Suprapubic skin (tissue), 4 donors: ENCODE measurements at regions not wholly inside any gene's neighbourhood (a gene's known extent, or its start where the extent isn't known, plus 50 kb on each side); places are given as distances from the start of the nearest gene placed in this dataset.

Experiments
- EP300 ChIP-seq: sonication (generic); formaldehyde crosslinking; IDR thresholded peaks from one replicate; pipeline ENCODE4 v1.6.1; 2017; ENCODE audit warnings: antibody characterized with exemption
- POLR2A ChIP-seq, 2 donors: fragments of 450-650 bp; IDR thresholded peaks; one replicate each; pipeline ENCODE4 v1.6.1; 2017; ENCODE audit warnings: antibody characterized with exemption in 2 of 2, mild to moderate bottlenecking in 2 of 2, moderate library complexity in 2 of 2
- POLR2AphosphoS5 ChIP-seq, 3 donors: sonication (generic); formaldehyde crosslinking; IDR thresholded peaks; one replicate each; pipeline ENCODE4 v1.6.1; 2017; ENCODE audit warnings: antibody characterized with exemption in 3 of 3
- TF ChIP-seq, protein P1 (sequence below), 2 donors: fragments of 200-600 bp in 1 of 2; fragments of 450-650 bp in 1 of 2; sonication (generic) in 1 of 2; IDR thresholded peaks; one replicate each; pipeline ENCODE4 v1.5.1; 2016 to 2019; ENCODE audit warnings: antibody characterized with exemption in 2 of 2, mild to moderate bottlenecking in 1 of 2, moderate library complexity in 1 of 2

DNA sequence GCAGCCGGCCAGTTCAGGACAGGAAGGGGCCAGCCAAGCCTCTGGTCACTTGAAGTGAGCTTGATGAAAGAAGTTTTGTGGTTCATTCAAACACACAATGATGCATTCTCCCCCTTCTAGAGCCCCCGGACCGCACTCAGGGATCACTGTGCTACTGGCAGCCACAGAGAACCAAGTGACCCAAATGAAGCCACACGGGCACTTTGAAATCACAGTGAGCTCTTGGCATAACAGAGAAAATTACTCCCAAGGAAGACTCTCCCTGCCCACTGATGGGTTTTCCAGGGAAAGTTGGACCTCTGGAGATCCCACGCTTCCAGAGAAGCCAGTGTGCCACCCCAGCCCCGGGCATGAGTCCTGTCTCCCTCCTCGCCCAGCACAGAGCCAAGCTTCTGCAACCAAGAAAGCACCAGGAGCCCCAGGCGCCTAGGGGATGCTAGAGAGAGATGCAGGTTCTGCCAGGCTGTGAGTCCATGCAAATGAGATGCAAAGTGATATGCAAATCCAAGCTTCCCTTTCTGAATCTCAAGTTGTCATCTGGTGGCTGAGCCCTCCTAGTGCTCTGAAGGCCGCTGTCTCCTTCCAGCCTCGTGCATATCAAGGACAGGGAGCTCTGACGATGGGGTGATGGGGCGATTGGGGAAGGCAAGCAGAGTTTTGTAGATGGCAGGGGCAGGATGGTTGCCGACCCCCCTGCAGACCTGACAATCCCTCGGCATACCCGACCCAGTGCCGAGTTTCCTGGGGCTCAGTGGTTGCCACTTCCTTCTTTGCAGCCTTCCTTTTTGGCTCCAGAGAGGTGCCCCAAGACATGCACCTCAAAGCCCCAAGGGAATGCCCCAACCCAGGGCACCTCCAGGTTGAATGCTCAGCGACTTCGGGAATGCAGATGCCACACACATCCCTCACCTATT is 59.7 kb upstream of the TNRC6C start:
- TF ChIP-seq, protein P1, sequence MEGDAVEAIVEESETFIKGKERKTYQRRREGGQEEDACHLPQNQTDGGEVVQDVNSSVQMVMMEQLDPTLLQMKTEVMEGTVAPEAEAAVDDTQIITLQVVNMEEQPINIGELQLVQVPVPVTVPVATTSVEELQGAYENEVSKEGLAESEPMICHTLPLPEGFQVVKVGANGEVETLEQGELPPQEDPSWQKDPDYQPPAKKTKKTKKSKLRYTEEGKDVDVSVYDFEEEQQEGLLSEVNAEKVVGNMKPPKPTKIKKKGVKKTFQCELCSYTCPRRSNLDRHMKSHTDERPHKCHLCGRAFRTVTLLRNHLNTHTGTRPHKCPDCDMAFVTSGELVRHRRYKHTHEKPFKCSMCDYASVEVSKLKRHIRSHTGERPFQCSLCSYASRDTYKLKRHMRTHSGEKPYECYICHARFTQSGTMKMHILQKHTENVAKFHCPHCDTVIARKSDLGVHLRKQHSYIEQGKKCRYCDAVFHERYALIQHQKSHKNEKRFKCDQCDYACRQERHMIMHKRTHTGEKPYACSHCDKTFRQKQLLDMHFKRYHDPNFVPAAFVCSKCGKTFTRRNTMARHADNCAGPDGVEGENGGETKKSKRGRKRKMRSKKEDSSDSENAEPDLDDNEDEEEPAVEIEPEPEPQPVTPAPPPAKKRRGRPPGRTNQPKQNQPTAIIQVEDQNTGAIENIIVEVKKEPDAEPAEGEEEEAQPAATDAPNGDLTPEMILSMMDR (IDR thresholded peaks at IDR 0.05) = no peak
- TF ChIP-seq EP300 (no peak), POLR2A (IDR thresholded peaks at IDR 0.05) (no peak), POLR2AphosphoS5 (IDR thresholded peaks at IDR 0.05) (no peak)
